A673 (cell line): ENCODE measurements at regions not wholly inside any gene's neighbourhood (a gene's known extent, or its start where the extent isn't known, plus 50 kb on each side); places are given as distances from the start of the nearest gene placed in this dataset.

Experiments
- BruUV-seq: library from RNA; stranded (reverse); fragments of 400-500 nt; replicated peaks from 2 replicates; lab custom pipeline; 2021; lab: Mats Ljungman, UMichigan
- CTCF ChIA-PET: fragments of 300-600 bp; sonication (Branson Sonifier 250); formaldehyde crosslinking; loops from one replicate; lab custom pipeline; 2022; ENCODE audit warnings: antibody characterized with exemption; lab: Charles Lee
- POLR2A ChIA-PET: fragments of 300-600 bp; sonication (Branson Sonifier 250); formaldehyde crosslinking; loops from one replicate; lab custom pipeline; 2022; ENCODE audit warnings: antibody characterized with exemption; ENCODE audit not compliant: low non-redundant PET; lab: Charles Lee
- DNase-seq: peaks from one replicate; pipeline ENCODE4 v3.0.0-alpha.2; 2015; ENCODE audit warnings: low spot score
- H3K27ac ChIP-seq: fragments of 200-600 bp; sonication (generic); 2 replicates; pipeline ENCODE4 v1.5.1; 2016; ENCODE audit warnings: mixed run types, low read depth, mild to moderate bottlenecking, mixed read lengths, antibody characterized with exemption, low read length; ENCODE audit not compliant: poor library complexity, severe bottlenecking
- H3K27me3 ChIP-seq: fragments of 200-600 bp; sonication (generic); replicated peaks from 2 replicates; pipeline ENCODE4 v1.6.1; 2017; ENCODE audit warnings: mixed run types, low read depth, mild to moderate bottlenecking, mixed read lengths, antibody characterized with exemption, low read length; ENCODE audit not compliant: insufficient read depth, poor library complexity
- H3K36me3 ChIP-seq: fragments of 200-600 bp; sonication (generic); 2 replicates; pipeline ENCODE4 v1.6.1; 2016; ENCODE audit warnings: mixed run types, mild to moderate bottlenecking, mixed read lengths, antibody characterized with exemption, low read length; ENCODE audit not compliant: insufficient read depth, poor library complexity, severe bottlenecking
- H3K4me1 ChIP-seq: fragments of 200-600 bp; sonication (generic); 2 replicates; pipeline ENCODE4 v1.6.1; 2017; ENCODE audit warnings: mixed run types, mild to moderate bottlenecking, mixed read lengths, antibody characterized with exemption, low read length; ENCODE audit not compliant: insufficient read depth, poor library complexity, severe bottlenecking
- H3K4me3 ChIP-seq: fragments of 200-600 bp; sonication (generic); 2 replicates; pipeline ENCODE4 v1.5.1; 2016; ENCODE audit warnings: low read depth, mixed run types, mild to moderate bottlenecking, mixed read lengths, low read length; ENCODE audit not compliant: poor library complexity, severe bottlenecking
- H3K9me3 ChIP-seq: fragments of 200-600 bp; sonication (generic); 2 replicates; pipeline ENCODE4 v1.6.1; 2016; ENCODE audit warnings: mixed run types, low read depth, mild to moderate bottlenecking, mixed read lengths, antibody characterized with exemption, low read length; ENCODE audit not compliant: poor library complexity, severe bottlenecking
- EZH2 ChIP-seq: fragments of 200-600 bp; sonication (generic); IDR thresholded peaks from 2 replicates; pipeline ENCODE4 v1.6.1; 2017; ENCODE audit warnings: borderline replicate concordance, low read depth, mild to moderate bottlenecking, mixed read lengths, antibody characterized with exemption, low read length; ENCODE audit not compliant: poor library complexity, severe bottlenecking
- intact Hi-C: fragments of 100-400 bp; cut with micrococcal nuclease; formaldehyde crosslinking; loops from one replicate; pipeline ENCODE4 v1.10.0; 2022; ENCODE audit not compliant: unreplicated experiment
- TF ChIP-seq, protein P1 (sequence below): fragments of 300-800, 200-600 bp; sonication (generic); conservative IDR thresholded peaks from 2 replicates; pipeline ENCODE4 v1.5.1; 2017; ENCODE audit warnings: low read depth, mild to moderate bottlenecking, antibody characterized with exemption, low read length, moderate library complexity, mixed read lengths

DNA sequence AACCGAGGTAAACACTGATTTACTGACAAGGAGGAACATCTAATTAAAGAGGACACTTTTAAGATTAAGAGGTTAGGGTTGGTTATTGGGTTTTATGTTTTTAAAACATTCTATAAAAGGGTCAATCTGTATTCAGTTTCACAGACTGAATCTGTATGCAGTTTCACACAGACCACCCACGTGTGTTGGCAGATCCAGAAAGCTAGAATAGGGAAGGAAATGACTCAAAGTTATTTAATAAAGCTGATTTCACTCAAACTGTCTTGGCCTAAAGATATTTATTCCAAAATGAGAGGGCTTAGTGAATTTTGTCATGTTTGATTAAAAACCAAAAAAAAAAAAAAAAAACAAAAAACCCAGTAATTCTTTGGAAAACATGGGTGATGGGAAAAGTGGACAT is 140.2 kb downstream of the SLC24A2 start:
- no peak overlapping the region for H3K4me3 ChIP-seq
- DNase-seq, result no peak
- no peaks in the 10 kb centered on the region for H3K4me1 ChIP-seq
- no peak overlapping the region for H3K27ac ChIP-seq
- H3K36me3 ChIP-seq, result no peaks in the 10 kb centered on the region
- intact Hi-C loops, result no loop called here
- no peaks in the 10 kb centered on the region for H3K9me3 ChIP-seq
- TF ChIP-seq EZH2, result no peak
- TF ChIP-seq, protein P1, sequence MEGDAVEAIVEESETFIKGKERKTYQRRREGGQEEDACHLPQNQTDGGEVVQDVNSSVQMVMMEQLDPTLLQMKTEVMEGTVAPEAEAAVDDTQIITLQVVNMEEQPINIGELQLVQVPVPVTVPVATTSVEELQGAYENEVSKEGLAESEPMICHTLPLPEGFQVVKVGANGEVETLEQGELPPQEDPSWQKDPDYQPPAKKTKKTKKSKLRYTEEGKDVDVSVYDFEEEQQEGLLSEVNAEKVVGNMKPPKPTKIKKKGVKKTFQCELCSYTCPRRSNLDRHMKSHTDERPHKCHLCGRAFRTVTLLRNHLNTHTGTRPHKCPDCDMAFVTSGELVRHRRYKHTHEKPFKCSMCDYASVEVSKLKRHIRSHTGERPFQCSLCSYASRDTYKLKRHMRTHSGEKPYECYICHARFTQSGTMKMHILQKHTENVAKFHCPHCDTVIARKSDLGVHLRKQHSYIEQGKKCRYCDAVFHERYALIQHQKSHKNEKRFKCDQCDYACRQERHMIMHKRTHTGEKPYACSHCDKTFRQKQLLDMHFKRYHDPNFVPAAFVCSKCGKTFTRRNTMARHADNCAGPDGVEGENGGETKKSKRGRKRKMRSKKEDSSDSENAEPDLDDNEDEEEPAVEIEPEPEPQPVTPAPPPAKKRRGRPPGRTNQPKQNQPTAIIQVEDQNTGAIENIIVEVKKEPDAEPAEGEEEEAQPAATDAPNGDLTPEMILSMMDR, result no peak
- no TSS peak for BruUV-seq
- ChIA-PET POLR2A (no interaction called here), CTCF (no interaction called here)
- H3K27me3 ChIP-seq, result no peaks in the 10 kb centered on the region

DNA sequence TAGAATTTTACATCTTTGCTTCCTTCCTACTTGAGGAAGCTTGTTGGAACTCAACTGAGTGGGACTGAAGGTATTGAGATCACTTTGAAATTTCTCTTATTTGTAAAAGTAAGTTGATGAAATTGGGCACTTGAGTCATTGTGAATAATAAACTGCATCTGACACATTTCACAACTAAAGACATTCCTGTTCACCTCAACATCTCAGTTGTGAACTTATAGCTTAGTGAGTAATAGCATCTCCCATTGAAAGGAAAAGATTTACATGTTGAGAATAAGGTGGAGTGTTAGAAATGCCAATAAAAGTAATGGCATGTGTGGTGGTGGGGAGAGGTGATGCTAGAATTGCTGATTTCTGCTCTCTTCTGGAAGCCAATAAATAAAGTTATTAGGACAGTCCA is 145.0 kb downstream of the SLC24A2 start:
- CTCF ChIA-PET, result no interaction called here
- Histone ChIP-seq H3K27ac (no peak overlapping the region), H3K4me1 (no peaks in the 10 kb centered on the region), H3K36me3 (no peaks in the 10 kb centered on the region), H3K4me3 (no peak overlapping the region), H3K9me3 (no peaks in the 10 kb centered on the region), H3K27me3 (no peaks in the 10 kb centered on the region)
- intact Hi-C loops, result loop anchor here (5.0 kb wide), 1 partner anchor 152 kb away; no protein-coding TSS in a partner anchor
- no peak for TF ChIP-seq EZH2
- TF ChIP-seq, protein P1, result no peak
- no peak for DNase-seq
- POLR2A ChIA-PET, result no interaction called here
- BruUV-seq, result no TSS peak

DNA sequence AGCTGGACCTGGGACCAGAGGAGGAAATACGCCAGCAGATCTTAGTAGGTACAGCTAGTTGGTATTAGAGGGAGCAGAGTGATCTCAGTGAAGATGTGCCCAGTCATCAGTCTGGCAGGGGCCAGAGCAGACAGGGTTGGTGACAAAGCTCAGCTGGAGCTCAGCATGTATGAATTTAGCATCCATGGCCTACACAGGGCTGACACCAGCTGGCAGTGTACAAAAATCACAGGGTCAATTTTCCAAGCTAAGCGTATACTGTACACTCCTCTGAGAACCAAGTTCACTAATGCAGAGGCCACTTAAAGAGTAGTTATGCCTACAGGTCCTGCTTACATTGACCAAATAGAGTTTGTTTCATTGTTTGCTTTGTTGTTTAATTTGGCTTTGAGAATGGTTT is 146.6 kb downstream of the SLC24A2 start:
- TF ChIP-seq, protein P1, result no peak
- TF ChIP-seq EZH2, result no peak
- H3K27me3 ChIP-seq, result no peaks in the 10 kb centered on the region
- no peak overlapping the region for H3K27ac ChIP-seq
- no peaks in the 10 kb centered on the region for H3K9me3 ChIP-seq
- H3K4me3 ChIP-seq, result no peak overlapping the region
- intact Hi-C loops, result loop anchor here (5.0 kb wide), 1 partner anchor 150 kb away; no protein-coding TSS in a partner anchor
- ChIA-PET POLR2A (no interaction called here), CTCF (no interaction called here)
- H3K36me3 ChIP-seq, result no peaks in the 10 kb centered on the region
- no peak for DNase-seq
- H3K4me1 ChIP-seq, result no peaks in the 10 kb centered on the region
- no TSS peak for BruUV-seq
